Activated naive CD8-positive, alpha-beta T cell treated with anti-CD3 and anti-CD28 coated beads, Interleukin-2, amount 10 ng/mL, durations not matched to agents 7 days and 5 days (primary cell): ENCODE measurements at regions not wholly inside any gene's neighbourhood (a gene's known extent, or its start where the extent isn't known, plus 50 kb on each side); places are given as distances from the start of the nearest gene placed in this dataset.

Experiments
- ATAC-seq: fragments of 150-1000 bp; cut with Tn5 transposase; one replicate; pipeline ENCODE4 v1.10.0; 2021; ENCODE audit warnings: low read depth, moderate library complexity
- POLR2A ChIA-PET: fragments of 350-600 bp; sonication (Branson Sonifier 250); formaldehyde crosslinking; loops from one replicate; lab custom pipeline; 2021; ENCODE audit warnings: antibody characterized with exemption; lab: Charles Lee
- DNase-seq: peaks from one replicate; pipeline ENCODE4 v3.0.0; 2021
- H3K27ac Mint-ChIP-seq: one replicate; pipeline ENCODE4 v1.8.0; 2022; ENCODE audit warnings: mild to moderate bottlenecking, mixed read lengths
- H3K27me3 Mint-ChIP-seq: one replicate; pipeline ENCODE4 v1.8.0; 2022; ENCODE audit warnings: mild to moderate bottlenecking, moderate library complexity, mixed read lengths
- H3K36me3 Mint-ChIP-seq: one replicate; pipeline ENCODE4 v1.8.0; 2021; ENCODE audit warnings: mild to moderate bottlenecking, mixed read lengths
- H3K4me1 Mint-ChIP-seq: one replicate; pipeline ENCODE4 v1.8.0; 2021; ENCODE audit warnings: mixed read lengths
- H3K4me3 Mint-ChIP-seq: one replicate; pipeline ENCODE4 v1.8.0; 2022; ENCODE audit warnings: mild to moderate bottlenecking, moderate library complexity, mixed read lengths
- H3K9me3 Mint-ChIP-seq: one replicate; pipeline ENCODE4 v1.8.0; 2021; ENCODE audit warnings: mixed read lengths

GRCh38 chr6:4402477-4402976 is 267.2 kb upstream of the ECI2 start:
- peaks cover 4% of the 10 kb centered on the region for H3K9me3 Mint-ChIP-seq
- H3K4me3 Mint-ChIP-seq = no peak overlapping the region
- H3K27me3 Mint-ChIP-seq = no peaks in the 10 kb centered on the region
- no peak for ATAC-seq
- POLR2A ChIA-PET = no interaction called here
- no peak overlapping the region for H3K27ac Mint-ChIP-seq
- no peaks in the 10 kb centered on the region for H3K36me3 Mint-ChIP-seq
- no peak for DNase-seq
- H3K4me1 Mint-ChIP-seq = peaks cover under 1% of the 10 kb centered on the region

GRCh38 chr6:4401408-4402368 is 266.3 kb upstream of the ECI2 start:
- POLR2A ChIA-PET = no interaction called here
- ATAC-seq (no peak), DNase-seq (no peak)
- no peaks in the 10 kb centered on the region for H3K27me3 Mint-ChIP-seq
- no peaks in the 10 kb centered on the region for H3K4me1 Mint-ChIP-seq
- no peak overlapping the region for H3K27ac Mint-ChIP-seq
- H3K9me3 Mint-ChIP-seq = peaks cover under 1% of the 10 kb centered on the region
- no peaks in the 10 kb centered on the region for H3K36me3 Mint-ChIP-seq
- H3K4me3 Mint-ChIP-seq = no peak overlapping the region

GRCh38 chr6:4399656-4400055 is 264.3 kb upstream of the ECI2 start:
- H3K9me3 Mint-ChIP-seq = peaks cover under 1% of the 10 kb centered on the region
- no peak overlapping the region for H3K4me3 Mint-ChIP-seq
- no peaks in the 10 kb centered on the region for H3K36me3 Mint-ChIP-seq
- H3K4me1 Mint-ChIP-seq = no peaks in the 10 kb centered on the region
- no peak for ATAC-seq
- no peak overlapping the region for H3K27ac Mint-ChIP-seq
- H3K27me3 Mint-ChIP-seq = peaks cover 5% of the 10 kb centered on the region
- POLR2A ChIA-PET = no interaction called here
- no peak for DNase-seq

GRCh38 chr6:4398791-4399190 is 263.4 kb upstream of the ECI2 start:
- no peak overlapping the region for H3K4me3 Mint-ChIP-seq
- peaks cover 10% of the 10 kb centered on the region for H3K27me3 Mint-ChIP-seq
- no peak overlapping the region for H3K27ac Mint-ChIP-seq
- POLR2A ChIA-PET = no interaction called here
- H3K36me3 Mint-ChIP-seq = no peaks in the 10 kb centered on the region
- no peaks in the 10 kb centered on the region for H3K4me1 Mint-ChIP-seq
- DNase-seq = no peak
- H3K9me3 Mint-ChIP-seq = peaks cover 2% of the 10 kb centered on the region
- ATAC-seq = no peak

- Mint-ChIP-seq H3K4me1 (no peaks in the 10 kb centered on the region), H3K4me3 (no peak overlapping the region)
Measured at GRCh38 chr6:4397307-4397706, 261.9 kb upstream of the ECI2 start.

GRCh38 chr6:4396044-4396443 is 260.7 kb upstream of the ECI2 start:
- POLR2A ChIA-PET = no interaction called here
- Mint-ChIP-seq H3K36me3 (no peaks in the 10 kb centered on the region), H3K4me3 (no peak overlapping the region), H3K4me1 (no peaks in the 10 kb centered on the region), H3K27me3 (peaks cover 12% of the 10 kb centered on the region), H3K27ac (no peak overlapping the region), H3K9me3 (peaks cover 2% of the 10 kb centered on the region)
- ATAC-seq (no peak), DNase-seq (no peak)

More at GRCh38 chr6:4397307-4397706, 261.9 kb upstream of the ECI2 start:
- ATAC-seq = no peak
- H3K27me3 Mint-ChIP-seq = peaks cover 10% of the 10 kb centered on the region
- POLR2A ChIA-PET = no interaction called here
- no peak for DNase-seq
- peaks cover 2% of the 10 kb centered on the region for H3K9me3 Mint-ChIP-seq
- H3K36me3 Mint-ChIP-seq = no peaks in the 10 kb centered on the region
- H3K27ac Mint-ChIP-seq = no peak overlapping the region

- Mint-ChIP-seq H3K27me3 (peaks cover 12% of the 10 kb centered on the region), H3K36me3 (no peaks in the 10 kb centered on the region), H3K4me3 (no peak overlapping the region), H3K27ac (no peak overlapping the region), H3K4me1 (no peaks in the 10 kb centered on the region), H3K9me3 (peaks cover 2% of the 10 kb centered on the region)
- POLR2A ChIA-PET = no interaction called here
- DNase-seq = no peak
- no peak for ATAC-seq
Measured at GRCh38 chr6:4395386-4395785, 260.0 kb upstream of the ECI2 start.

- no peaks in the 10 kb centered on the region for H3K36me3 Mint-ChIP-seq
- no peak overlapping the region for H3K4me3 Mint-ChIP-seq
- ATAC-seq (no peak), DNase-seq (no peak)
- no peak overlapping the region for H3K27ac Mint-ChIP-seq
- H3K9me3 Mint-ChIP-seq = peaks cover 2% of the 10 kb centered on the region
- H3K4me1 Mint-ChIP-seq = no peaks in the 10 kb centered on the region
- POLR2A ChIA-PET = no interaction called here
- H3K27me3 Mint-ChIP-seq = peaks cover 12% of the 10 kb centered on the region
Measured at GRCh38 chr6:4394786-4395185, 259.4 kb upstream of the ECI2 start.

- Mint-ChIP-seq H3K4me1 (no peaks in the 10 kb centered on the region), H3K4me3 (no peak overlapping the region), H3K9me3 (peaks cover 2% of the 10 kb centered on the region), H3K36me3 (no peaks in the 10 kb centered on the region), H3K27ac (no peak overlapping the region), H3K27me3 (peaks cover 2% of the 10 kb centered on the region)
- DNase-seq (no peak), ATAC-seq (no peak)
- POLR2A ChIA-PET = no interaction called here
Measured at GRCh38 chr6:4388675-4389074, 253.3 kb upstream of the ECI2 start.

- H3K27ac Mint-ChIP-seq = no peak overlapping the region
- DNase-seq = no peak
- peaks cover 9% of the 10 kb centered on the region for H3K9me3 Mint-ChIP-seq
- no peaks in the 10 kb centered on the region for H3K27me3 Mint-ChIP-seq
- H3K4me1 Mint-ChIP-seq = no peaks in the 10 kb centered on the region
- POLR2A ChIA-PET = no interaction called here
- ATAC-seq = no peak
- no peak overlapping the region for H3K4me3 Mint-ChIP-seq
- H3K36me3 Mint-ChIP-seq = no peaks in the 10 kb centered on the region
Measured at GRCh38 chr6:4384656-4385055, 249.3 kb upstream of the ECI2 start.

GRCh38 chr6:4383910-4384638 is 248.7 kb upstream of the ECI2 start:
- no peaks in the 10 kb centered on the region for H3K4me1 Mint-ChIP-seq
- POLR2A ChIA-PET = no interaction called here

GRCh38 chr6:4382362-4382853 is 247.0 kb upstream of the ECI2 start:
- H3K9me3 Mint-ChIP-seq = peaks cover 9% of the 10 kb centered on the region
- no peaks in the 10 kb centered on the region for H3K4me1 Mint-ChIP-seq
- POLR2A ChIA-PET = no interaction called here
- no peaks in the 10 kb centered on the region for H3K36me3 Mint-ChIP-seq
- H3K27ac Mint-ChIP-seq = no peak overlapping the region
- DNase-seq (no peak), ATAC-seq (no peak)
- no peak overlapping the region for H3K4me3 Mint-ChIP-seq
- H3K27me3 Mint-ChIP-seq = no peaks in the 10 kb centered on the region

More at GRCh38 chr6:4383910-4384638, 248.7 kb upstream of the ECI2 start:
- Mint-ChIP-seq H3K27me3 (no peaks in the 10 kb centered on the region), H3K4me3 (no peak overlapping the region), H3K9me3 (peaks cover 9% of the 10 kb centered on the region), H3K27ac (no peak overlapping the region), H3K36me3 (no peaks in the 10 kb centered on the region)
- DNase-seq = no peak
- no peak for ATAC-seq

GRCh38 chr6:4381381-4381780 is 246.0 kb upstream of the ECI2 start:
- H3K27ac Mint-ChIP-seq = no peak overlapping the region
- ATAC-seq (no peak), DNase-seq (no peak)
- H3K9me3 Mint-ChIP-seq = peaks cover 9% of the 10 kb centered on the region
- no peaks in the 10 kb centered on the region for H3K36me3 Mint-ChIP-seq
- no peak overlapping the region for H3K4me3 Mint-ChIP-seq
- POLR2A ChIA-PET = no interaction called here
- no peaks in the 10 kb centered on the region for H3K4me1 Mint-ChIP-seq
- H3K27me3 Mint-ChIP-seq = no peaks in the 10 kb centered on the region
